ENCODE measurements at regions not wholly inside any gene's neighbourhood (a gene's known extent, or its start where the extent isn't known, plus 50 kb on each side); places are given as distances from the start of the nearest gene placed in this dataset.

DNA sequence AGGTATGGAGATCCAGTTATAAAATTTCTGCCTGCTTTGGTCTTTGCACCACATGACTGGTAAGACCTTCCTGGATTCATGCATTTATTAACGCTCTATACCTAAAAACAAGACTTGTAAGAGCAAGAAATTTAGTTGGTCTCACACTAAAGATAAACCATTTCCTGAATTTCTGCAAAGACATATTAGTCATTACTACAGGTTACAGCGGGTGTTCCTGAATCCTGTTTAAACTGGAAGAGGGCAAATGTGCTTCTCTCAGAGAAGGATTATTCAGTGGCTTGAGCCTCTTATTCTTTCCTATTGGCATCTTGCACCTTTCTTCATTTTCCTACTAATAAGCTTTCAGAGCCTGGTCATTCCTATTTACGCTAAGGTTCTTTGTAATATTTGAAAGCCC, 397.6 kb upstream of the TENM3 start:
- Histone ChIP-seq H3K4me2 (ENCODE audit: insufficient read depth, low read length) (no peak overlapping the region), H3K9me3 (ENCODE audit: low read depth, low read length) (no peaks in the 10 kb centered on the region), H2AFZ (ENCODE audit: low read length) (no peak overlapping the region), H3K79me2 (ENCODE audit: insufficient read depth, low read length) (no peaks in the 10 kb centered on the region), H4K20me1 (ENCODE audit: insufficient read depth, low read length) (no peaks in the 10 kb centered on the region), H3K4me3 (ENCODE audit: insufficient read depth, low read length) (no peak overlapping the region), H3K4me1 (ENCODE audit: insufficient read depth, low read length) (no peaks in the 10 kb centered on the region), H3K27me3 (ENCODE audit: insufficient read depth, low read length) (no peaks in the 10 kb centered on the region), H3K27ac (ENCODE audit: low read depth, low read length) (no peak overlapping the region), H3K36me3 (ENCODE audit: insufficient read depth, low read length) (no peaks in the 10 kb centered on the region)
- TF ChIP-seq, protein P1, sequence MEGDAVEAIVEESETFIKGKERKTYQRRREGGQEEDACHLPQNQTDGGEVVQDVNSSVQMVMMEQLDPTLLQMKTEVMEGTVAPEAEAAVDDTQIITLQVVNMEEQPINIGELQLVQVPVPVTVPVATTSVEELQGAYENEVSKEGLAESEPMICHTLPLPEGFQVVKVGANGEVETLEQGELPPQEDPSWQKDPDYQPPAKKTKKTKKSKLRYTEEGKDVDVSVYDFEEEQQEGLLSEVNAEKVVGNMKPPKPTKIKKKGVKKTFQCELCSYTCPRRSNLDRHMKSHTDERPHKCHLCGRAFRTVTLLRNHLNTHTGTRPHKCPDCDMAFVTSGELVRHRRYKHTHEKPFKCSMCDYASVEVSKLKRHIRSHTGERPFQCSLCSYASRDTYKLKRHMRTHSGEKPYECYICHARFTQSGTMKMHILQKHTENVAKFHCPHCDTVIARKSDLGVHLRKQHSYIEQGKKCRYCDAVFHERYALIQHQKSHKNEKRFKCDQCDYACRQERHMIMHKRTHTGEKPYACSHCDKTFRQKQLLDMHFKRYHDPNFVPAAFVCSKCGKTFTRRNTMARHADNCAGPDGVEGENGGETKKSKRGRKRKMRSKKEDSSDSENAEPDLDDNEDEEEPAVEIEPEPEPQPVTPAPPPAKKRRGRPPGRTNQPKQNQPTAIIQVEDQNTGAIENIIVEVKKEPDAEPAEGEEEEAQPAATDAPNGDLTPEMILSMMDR (IDR thresholded peaks at IDR 0.05; ENCODE audit: extremely low read depth, low read depth, low read length), result no peak
- DNase-seq (ENCODE audit: insufficient read length, low spot score, missing footprints), result no peak

DNA sequence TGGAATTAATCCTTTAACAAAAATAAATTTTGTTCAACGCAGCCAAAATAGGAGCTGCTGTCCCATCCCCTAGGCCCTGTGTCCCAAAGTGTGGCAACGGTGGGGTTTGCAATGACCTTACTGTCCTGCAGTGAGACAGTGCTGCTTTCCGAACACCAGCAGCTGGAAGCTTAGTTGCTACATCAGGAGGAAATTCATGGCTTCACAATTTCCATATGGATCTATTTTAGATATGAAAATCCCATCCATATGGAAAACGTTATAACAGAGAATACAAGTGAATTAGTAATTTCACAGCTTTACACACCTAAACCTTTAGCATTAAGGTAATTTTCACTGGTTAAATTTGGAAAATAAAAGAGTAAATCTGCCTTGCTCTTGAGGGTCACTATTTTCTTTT, 396.3 kb upstream of the TENM3 start:
- H3K4me3 ChIP-seq (ENCODE audit: insufficient read depth, low read length), result no peak overlapping the region
- H3K4me1 ChIP-seq (ENCODE audit: insufficient read depth, low read length), result no peaks in the 10 kb centered on the region
- H3K27ac ChIP-seq (ENCODE audit: low read depth, low read length), result no peak overlapping the region
- H3K4me2 ChIP-seq (ENCODE audit: insufficient read depth, low read length), result no peak overlapping the region
- TF ChIP-seq, protein P1 (IDR thresholded peaks at IDR 0.05; ENCODE audit: extremely low read depth, low read depth, low read length), result no peak
- H3K36me3 ChIP-seq (ENCODE audit: insufficient read depth, low read length), result no peaks in the 10 kb centered on the region
- no peak overlapping the region for H2AFZ ChIP-seq (ENCODE audit: low read length)
- no peak for DNase-seq (ENCODE audit: insufficient read length, low spot score, missing footprints)
- no peaks in the 10 kb centered on the region for H3K27me3 ChIP-seq (ENCODE audit: insufficient read depth, low read length)
- H3K79me2 ChIP-seq (ENCODE audit: insufficient read depth, low read length), result no peaks in the 10 kb centered on the region
- no peaks in the 10 kb centered on the region for H3K9me3 ChIP-seq (ENCODE audit: low read depth, low read length)
- no peaks in the 10 kb centered on the region for H4K20me1 ChIP-seq (ENCODE audit: insufficient read depth, low read length)

DNA sequence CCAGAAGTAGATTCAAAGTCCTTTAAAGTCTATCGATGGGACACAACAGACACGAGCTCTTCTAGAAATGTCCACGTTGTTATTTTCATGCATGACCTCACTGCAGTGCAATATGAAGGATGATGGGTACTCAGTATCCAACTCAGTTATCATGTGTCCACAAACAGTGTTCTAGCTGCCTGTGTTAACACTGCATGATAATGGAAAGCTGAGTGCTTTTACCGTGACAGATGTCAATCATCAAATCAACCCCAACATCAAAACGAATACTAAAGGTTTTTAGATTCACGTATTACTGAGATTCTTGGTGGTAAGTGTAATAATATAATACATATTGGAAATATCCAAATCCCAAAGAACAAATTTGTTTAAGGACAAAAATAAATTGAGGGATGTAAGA, 394.8 kb upstream of the TENM3 start:
- TF ChIP-seq, protein P1 (IDR thresholded peaks at IDR 0.05; ENCODE audit: extremely low read depth, low read depth, low read length), result no peak
- Histone ChIP-seq H2AFZ (ENCODE audit: low read length) (no peak overlapping the region), H3K4me2 (ENCODE audit: insufficient read depth, low read length) (no peak overlapping the region), H3K36me3 (ENCODE audit: insufficient read depth, low read length) (no peaks in the 10 kb centered on the region), H3K27ac (ENCODE audit: low read depth, low read length) (no peak overlapping the region), H3K79me2 (ENCODE audit: insufficient read depth, low read length) (no peaks in the 10 kb centered on the region), H4K20me1 (ENCODE audit: insufficient read depth, low read length) (no peaks in the 10 kb centered on the region), H3K4me1 (ENCODE audit: insufficient read depth, low read length) (no peaks in the 10 kb centered on the region), H3K4me3 (ENCODE audit: insufficient read depth, low read length) (no peak overlapping the region), H3K9me3 (ENCODE audit: low read depth, low read length) (no peaks in the 10 kb centered on the region), H3K27me3 (ENCODE audit: insufficient read depth, low read length) (no peaks in the 10 kb centered on the region)
- DNase-seq (ENCODE audit: insufficient read length, low spot score, missing footprints), result no peak

DNA sequence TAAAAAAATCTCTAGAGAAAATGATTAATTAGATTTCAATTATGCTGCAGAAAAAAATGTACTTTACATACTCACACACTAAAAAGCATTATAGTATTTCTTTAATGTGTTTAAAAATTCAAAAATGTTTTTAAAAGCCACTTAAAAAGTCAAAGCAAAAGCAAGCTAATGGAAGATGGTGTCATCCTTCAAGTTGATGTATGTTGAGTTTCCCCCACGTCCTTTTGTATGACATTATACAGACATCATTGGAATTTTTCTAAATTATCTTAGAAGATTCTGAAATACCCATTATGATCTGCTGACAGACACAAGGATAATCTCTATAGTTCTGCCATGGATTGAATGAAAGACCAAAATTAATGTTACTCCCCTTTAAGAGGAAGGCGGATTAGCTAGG, 393.7 kb upstream of the TENM3 start:
- Histone ChIP-seq H3K4me1 (ENCODE audit: insufficient read depth, low read length) (no peaks in the 10 kb centered on the region), H3K9me3 (ENCODE audit: low read depth, low read length) (no peaks in the 10 kb centered on the region), H3K27me3 (ENCODE audit: insufficient read depth, low read length) (no peaks in the 10 kb centered on the region), H4K20me1 (ENCODE audit: insufficient read depth, low read length) (no peaks in the 10 kb centered on the region), H3K4me3 (ENCODE audit: insufficient read depth, low read length) (no peak overlapping the region), H3K27ac (ENCODE audit: low read depth, low read length) (no peak overlapping the region), H3K4me2 (ENCODE audit: insufficient read depth, low read length) (no peak overlapping the region), H3K36me3 (ENCODE audit: insufficient read depth, low read length) (no peaks in the 10 kb centered on the region), H2AFZ (ENCODE audit: low read length) (no peak overlapping the region), H3K79me2 (ENCODE audit: insufficient read depth, low read length) (no peaks in the 10 kb centered on the region)
- no peak for DNase-seq (ENCODE audit: insufficient read length, low spot score, missing footprints)
- TF ChIP-seq, protein P1 (IDR thresholded peaks at IDR 0.05; ENCODE audit: extremely low read depth, low read depth, low read length), result no peak
